HUES64 (cell line): ENCODE measurements at regions not wholly inside any gene's neighbourhood (a gene's known extent, or its start where the extent isn't known, plus 50 kb on each side); places are given as distances from the start of the nearest gene placed in this dataset.

Experiments
- H3K27ac ChIP-seq: 2 replicates; pipeline ENCODE4 v1.7.0; 2013; ENCODE audit warnings: low read depth, low read length, inconsistent platforms
- H3K27me3 ChIP-seq: 2 replicates; pipeline ENCODE4 v1.6.1; 2013; ENCODE audit warnings: mild to moderate bottlenecking, low read length; ENCODE audit not compliant: insufficient read depth
- H3K36me3 ChIP-seq: 2 replicates; pipeline ENCODE4 v1.6.1; 2013; ENCODE audit warnings: mild to moderate bottlenecking, low read length; ENCODE audit not compliant: insufficient read depth
- H3K4me1 ChIP-seq: 2 replicates; pipeline ENCODE4 v1.6.1; 2013; ENCODE audit warnings: mild to moderate bottlenecking, low read length, moderate library complexity; ENCODE audit not compliant: insufficient read depth
- H3K4me3 ChIP-seq: 2 replicates; pipeline ENCODE4 v1.5.1; 2013; ENCODE audit warnings: mild to moderate bottlenecking, low read length, moderate library complexity
- H3K9ac ChIP-seq: 2 replicates; pipeline ENCODE4 v1.6.1; 2013; ENCODE audit warnings: mild to moderate bottlenecking, low read depth, low read length
- H3K9me3 ChIP-seq: 2 replicates; pipeline ENCODE4 v1.6.1; 2013; ENCODE audit warnings: low read depth, low read length; ENCODE audit not compliant: insufficient read depth
- WGBS: fragments of 150-250, 120-280 bp; methylation state at CpG from one replicate; pipeline ENCODE4 v1.1.7; 2013; ENCODE audit warnings: missing lambda C conversion rate; 5-methylcytosine and 5-hydroxymethylcytosine counted together

- no peaks in the 10 kb centered on the region for H3K9me3 ChIP-seq
- no peak overlapping the region for H3K4me3 ChIP-seq
- no peaks in the 10 kb centered on the region for H3K4me1 ChIP-seq
- H3K27ac ChIP-seq = no peak overlapping the region
- no peaks in the 10 kb centered on the region for H3K36me3 ChIP-seq
- no peaks in the 10 kb centered on the region for H3K27me3 ChIP-seq
- WGBS = 85% methylated on average over 1 of the region's 1 CpG
- no peak overlapping the region for H3K9ac ChIP-seq
Measured at GRCh38 chr11:103699656-103700055, 336.8 kb upstream of the DDI1 start.

GRCh38 chr11:103700622-103701021, 335.8 kb upstream of the DDI1 start:
- 86% methylated on average over 1 of the region's 1 CpG for WGBS
- Histone ChIP-seq H3K27ac (no peak overlapping the region), H3K27me3 (no peaks in the 10 kb centered on the region), H3K4me3 (no peak overlapping the region), H3K36me3 (no peaks in the 10 kb centered on the region), H3K9ac (no peak overlapping the region), H3K4me1 (no peaks in the 10 kb centered on the region), H3K9me3 (no peaks in the 10 kb centered on the region)

- Histone ChIP-seq H3K4me1 (no peaks in the 10 kb centered on the region), H3K9me3 (no peaks in the 10 kb centered on the region), H3K36me3 (no peaks in the 10 kb centered on the region), H3K27ac (no peak overlapping the region), H3K9ac (no peak overlapping the region), H3K4me3 (no peak overlapping the region), H3K27me3 (no peaks in the 10 kb centered on the region)
- 94% methylated on average over 2 of the region's 2 CpGs for WGBS
Measured at GRCh38 chr11:103703437-103703836, 333.0 kb upstream of the DDI1 start.

- H3K9ac ChIP-seq = no peak overlapping the region
- no peaks in the 10 kb centered on the region for H3K36me3 ChIP-seq
- 87% methylated on average over 6 of the region's 6 CpGs for WGBS
- H3K4me3 ChIP-seq = no peak overlapping the region
- H3K27me3 ChIP-seq = no peaks in the 10 kb centered on the region
- H3K4me1 ChIP-seq = no peaks in the 10 kb centered on the region
- no peaks in the 10 kb centered on the region for H3K9me3 ChIP-seq
- H3K27ac ChIP-seq = no peak overlapping the region
Measured at GRCh38 chr11:103703954-103704353, 332.5 kb upstream of the DDI1 start.

GRCh38 chr11:103705642-103706041, 330.8 kb upstream of the DDI1 start:
- no peak overlapping the region for H3K4me3 ChIP-seq
- H3K4me1 ChIP-seq = no peaks in the 10 kb centered on the region
- no peak overlapping the region for H3K27ac ChIP-seq
- no peak overlapping the region for H3K9ac ChIP-seq
- no peaks in the 10 kb centered on the region for H3K27me3 ChIP-seq
- WGBS = 98% methylated on average over 2 of the region's 2 CpGs
- H3K36me3 ChIP-seq = no peaks in the 10 kb centered on the region
- H3K9me3 ChIP-seq = no peaks in the 10 kb centered on the region

GRCh38 chr11:103709371-103709770, 327.1 kb upstream of the DDI1 start:
- H3K27me3 ChIP-seq = no peaks in the 10 kb centered on the region
- WGBS = no CpG with 5 or more reads among the region's 2 CpGs
- no peak overlapping the region for H3K4me3 ChIP-seq
- H3K36me3 ChIP-seq = no peaks in the 10 kb centered on the region
- no peaks in the 10 kb centered on the region for H3K9me3 ChIP-seq
- no peaks in the 10 kb centered on the region for H3K4me1 ChIP-seq
- no peak overlapping the region for H3K27ac ChIP-seq
- no peak overlapping the region for H3K9ac ChIP-seq

GRCh38 chr11:103714246-103714645, 322.2 kb upstream of the DDI1 start:
- no peaks in the 10 kb centered on the region for H3K9me3 ChIP-seq
- H3K4me3 ChIP-seq = no peak overlapping the region
- H3K27ac ChIP-seq = no peak overlapping the region
- H3K27me3 ChIP-seq = no peaks in the 10 kb centered on the region
- no peak overlapping the region for H3K9ac ChIP-seq
- no peaks in the 10 kb centered on the region for H3K36me3 ChIP-seq
- H3K4me1 ChIP-seq = no peaks in the 10 kb centered on the region

GRCh38 chr11:103716363-103716762, 320.1 kb upstream of the DDI1 start:
- Histone ChIP-seq H3K27me3 (no peaks in the 10 kb centered on the region), H3K9me3 (no peaks in the 10 kb centered on the region), H3K27ac (no peak overlapping the region), H3K36me3 (no peaks in the 10 kb centered on the region), H3K4me3 (no peak overlapping the region), H3K9ac (no peak overlapping the region), H3K4me1 (no peaks in the 10 kb centered on the region)
- 95% methylated on average over 3 of the region's 3 CpGs for WGBS

GRCh38 chr11:103727262-103727661, 309.2 kb upstream of the DDI1 start:
- H3K27ac ChIP-seq = no peak overlapping the region
- H3K4me3 ChIP-seq = no peak overlapping the region
- H3K27me3 ChIP-seq = no peaks in the 10 kb centered on the region
- H3K9me3 ChIP-seq = peaks cover 13% of the 10 kb centered on the region; the same call in 1 of the 2 replicates
- peaks cover 5% of the 10 kb centered on the region; the same call in 1 of the 2 replicates for H3K4me1 ChIP-seq
- H3K36me3 ChIP-seq = no peaks in the 10 kb centered on the region
- WGBS = 90% methylated on average over 4 of the region's 4 CpGs
- no peak overlapping the region for H3K9ac ChIP-seq

GRCh38 chr11:103729617-103730016, 306.8 kb upstream of the DDI1 start:
- Histone ChIP-seq H3K9me3 (peaks cover 10% of the 10 kb centered on the region; the same call in 1 of the 2 replicates), H3K27ac (no peak overlapping the region)

GRCh38 chr11:103730131-103730940, 306.1 kb upstream of the DDI1 start:
- WGBS = 92% methylated on average over 2 of the region's 2 CpGs
- H3K9me3 ChIP-seq = peaks cover 9% of the 10 kb centered on the region; the same call in 1 of the 2 replicates

More at GRCh38 chr11:103729617-103730016, 306.8 kb upstream of the DDI1 start:
- Histone ChIP-seq H3K4me1 (peaks cover 5% of the 10 kb centered on the region; the same call in 1 of the 2 replicates), H3K36me3 (no peaks in the 10 kb centered on the region), H3K9ac (no peak overlapping the region), H3K4me3 (no peak overlapping the region), H3K27me3 (no peaks in the 10 kb centered on the region)

More at GRCh38 chr11:103730131-103730940, 306.1 kb upstream of the DDI1 start:
- Histone ChIP-seq H3K9ac (no peak overlapping the region), H3K36me3 (no peaks in the 10 kb centered on the region), H3K4me1 (peaks cover 5% of the 10 kb centered on the region; the same call in 1 of the 2 replicates), H3K27me3 (no peaks in the 10 kb centered on the region), H3K27ac (no peak overlapping the region), H3K4me3 (no peak overlapping the region)
